ENCODE measurements at regions not wholly inside any gene's neighbourhood (a gene's known extent, or its start where the extent isn't known, plus 50 kb on each side); places are given as distances from the start of the nearest gene placed in this dataset.

- TF ChIP-seq, protein P1, sequence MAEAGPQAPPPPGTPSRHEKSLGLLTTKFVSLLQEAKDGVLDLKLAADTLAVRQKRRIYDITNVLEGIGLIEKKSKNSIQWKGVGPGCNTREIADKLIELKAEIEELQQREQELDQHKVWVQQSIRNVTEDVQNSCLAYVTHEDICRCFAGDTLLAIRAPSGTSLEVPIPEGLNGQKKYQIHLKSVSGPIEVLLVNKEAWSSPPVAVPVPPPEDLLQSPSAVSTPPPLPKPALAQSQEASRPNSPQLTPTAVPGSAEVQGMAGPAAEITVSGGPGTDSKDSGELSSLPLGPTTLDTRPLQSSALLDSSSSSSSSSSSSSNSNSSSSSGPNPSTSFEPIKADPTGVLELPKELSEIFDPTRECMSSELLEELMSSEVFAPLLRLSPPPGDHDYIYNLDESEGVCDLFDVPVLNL (CRISPR knock-in tag; IDR thresholded peaks at IDR 0.05; ENCODE audit: borderline replicate concordance, low read depth) = no peak
- TF ChIP-seq ZNF263 (CRISPR knock-in tag; IDR thresholded peaks at IDR 0.05; ENCODE audit: low read depth) (no peak), E2F1 (CRISPR knock-in tag; IDR thresholded peaks at IDR 0.05) (no peak), MLX (CRISPR knock-in tag; IDR thresholded peaks at IDR 0.05) (no peak), MAX (CRISPR knock-in tag; IDR thresholded peaks at IDR 0.05) (no peak), CREB1 (CRISPR knock-in tag; IDR thresholded peaks at IDR 0.05) (no peak), KAT7 (CRISPR knock-in tag; IDR thresholded peaks at IDR 0.05; ENCODE audit: borderline replicate concordance) (no peak), NFE2L1 (CRISPR knock-in tag; IDR thresholded peaks at IDR 0.05) (no peak), ESRRA (CRISPR knock-in tag; IDR thresholded peaks at IDR 0.05; ENCODE audit: borderline replicate concordance) (no peak), ZNF138 (CRISPR knock-in tag; conservative IDR thresholded peaks at IDR 0.05) (no peak)
- TF ChIP-seq, protein P2, sequence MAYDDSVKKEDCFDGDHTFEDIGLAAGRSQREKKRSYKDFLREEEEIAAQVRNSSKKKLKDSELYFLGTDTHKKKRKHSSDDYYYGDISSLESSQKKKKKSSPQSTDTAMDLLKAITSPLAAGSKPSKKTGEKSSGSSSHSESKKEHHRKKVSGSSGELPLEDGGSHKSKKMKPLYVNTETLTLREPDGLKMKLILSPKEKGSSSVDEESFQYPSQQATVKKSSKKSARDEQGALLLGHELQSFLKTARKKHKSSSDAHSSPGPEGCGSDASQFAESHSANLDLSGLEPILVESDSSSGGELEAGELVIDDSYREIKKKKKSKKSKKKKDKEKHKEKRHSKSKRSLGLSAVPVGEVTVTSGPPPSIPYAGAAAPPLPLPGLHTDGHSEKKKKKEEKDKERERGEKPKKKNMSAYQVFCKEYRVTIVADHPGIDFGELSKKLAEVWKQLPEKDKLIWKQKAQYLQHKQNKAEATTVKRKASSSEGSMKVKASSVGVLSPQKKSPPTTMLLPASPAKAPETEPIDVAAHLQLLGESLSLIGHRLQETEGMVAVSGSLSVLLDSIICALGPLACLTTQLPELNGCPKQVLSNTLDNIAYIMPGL (CRISPR knock-in tag; IDR thresholded peaks at IDR 0.05) = no peak
These were observed 62.7 kb upstream of the TMEM252 start (continued) for GRCh38 chr9:68603371-68603770.

- no peaks in the 10 kb centered on the region for H3K27me3 Mint-ChIP-seq (ENCODE audit: low read depth)
- H3K4me3 Mint-ChIP-seq = no peak overlapping the region
- no peaks in the 10 kb centered on the region for H3K36me3 Mint-ChIP-seq
- DNase-seq (ENCODE audit: low spot score) = no peak
- ChIA-PET POLR2A (no interaction called here), CTCF (no interaction called here)
- no peaks in the 10 kb centered on the region for H3K9me3 Mint-ChIP-seq
- TF ChIP-seq NR3C1 (CRISPR knock-in tag; conservative IDR thresholded peaks at IDR 0.05; ENCODE audit: low read depth) (no peak), HMGA2 (CRISPR knock-in tag; IDR thresholded peaks at IDR 0.05) (no peak), SMAD3 (CRISPR knock-in tag; IDR thresholded peaks at IDR 0.05; ENCODE audit: borderline replicate concordance) (no peak), SP1 (CRISPR knock-in tag; conservative IDR thresholded peaks at IDR 0.05) (no peak), GABPB1 (CRISPR knock-in tag; IDR thresholded peaks at IDR 0.05) (no peak), TEAD4 (CRISPR knock-in tag; IDR thresholded peaks at IDR 0.05) (no peak), OVOL2 (CRISPR knock-in tag; IDR thresholded peaks at IDR 0.05; ENCODE audit: borderline replicate concordance) (no peak), RELA (CRISPR knock-in tag; IDR thresholded peaks at IDR 0.05; ENCODE audit: borderline replicate concordance) (no peak), KAT7 (CRISPR knock-in tag; IDR thresholded peaks at IDR 0.05; ENCODE audit: borderline replicate concordance) (no peak), NFATC4 (CRISPR knock-in tag; IDR thresholded peaks at IDR 0.05) (no peak), FOXJ3 (CRISPR knock-in tag; IDR thresholded peaks at IDR 0.05; ENCODE audit: borderline replicate concordance) (no peak)
- H3K4me1 Mint-ChIP-seq = peaks cover 5% of the 10 kb centered on the region
- no peak for ATAC-seq
- no peak overlapping the region for H3K27ac Mint-ChIP-seq
These were observed 68.1 kb upstream of the TMEM252 start for GRCh38 chr9:68608763-68609162.

DNA sequence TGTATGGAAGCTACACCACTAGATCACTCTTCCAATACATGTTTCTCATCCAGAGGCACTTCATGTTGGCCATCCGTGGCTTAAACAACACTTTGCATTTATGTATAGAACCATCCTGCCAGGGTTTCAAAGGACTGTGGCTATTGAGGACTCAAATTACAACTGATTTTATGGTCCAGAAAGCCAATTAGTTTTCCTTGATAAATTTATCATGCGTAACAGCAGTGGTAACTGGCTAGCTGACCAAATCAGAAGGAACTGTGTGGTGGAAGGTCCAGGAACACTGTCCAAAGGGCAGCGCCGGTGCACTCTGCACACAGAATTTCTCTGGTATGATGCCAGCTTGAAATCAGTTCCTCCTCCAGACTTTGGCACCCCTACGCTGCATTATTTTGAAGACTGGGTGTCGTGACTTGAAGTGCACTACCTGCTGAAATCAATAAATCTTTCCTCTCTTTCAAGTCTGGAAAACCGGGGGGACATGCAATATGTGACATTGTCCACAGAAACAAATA lies 69.3 kb upstream of the TMEM252 start:
- H3K36me3 Mint-ChIP-seq = peaks cover 5% of the 10 kb centered on the region; the same call in 1 of the 2 replicates
- POLR2A ChIA-PET = no interaction called here
- CTCF ChIA-PET = no interaction called here
- DNase-seq (ENCODE audit: low spot score) (no peak), ATAC-seq (no peak)
- H3K27ac Mint-ChIP-seq = no peak overlapping the region
- no peaks in the 10 kb centered on the region for H3K27me3 Mint-ChIP-seq (ENCODE audit: low read depth)
- peaks cover 8% of the 10 kb centered on the region for H3K9me3 Mint-ChIP-seq
- peaks cover 5% of the 10 kb centered on the region for H3K4me1 Mint-ChIP-seq
- TF ChIP-seq ZNF423 (CRISPR knock-in tag; IDR thresholded peaks at IDR 0.05) = no peak
- TF ChIP-seq STAT6 (CRISPR knock-in tag; conservative IDR thresholded peaks at IDR 0.05; ENCODE audit: low read depth) = no peak
- no peak for TF ChIP-seq ELF4 (CRISPR knock-in tag; IDR thresholded peaks at IDR 0.05; ENCODE audit: low read depth)
- no peak for TF ChIP-seq CTCF (IDR thresholded peaks at IDR 0.05)
- H3K4me3 Mint-ChIP-seq = no peak overlapping the region

Data from WTC11 (cell line).